BJ (cell line): ENCODE measurements at regions not wholly inside any gene's neighbourhood (a gene's known extent, or its start where the extent isn't known, plus 50 kb on each side); places are given as distances from the start of the nearest gene placed in this dataset.

Source experiments
- CTCF ChIA-PET: fragments of 350-600 bp; formaldehyde crosslinking; extraction: SDS; loops from one replicate; lab custom pipeline; 2021; ENCODE audit warnings: antibody characterized with exemption, inconsistent platforms; lab: Yijun Ruan, JAX
- POLR2A ChIA-PET: fragments of 300-600 bp; sonication (Branson Sonifier 250); formaldehyde crosslinking; extraction: SDS; loops from one replicate; lab custom pipeline; 2021; ENCODE audit warnings: antibody characterized with exemption; lab: Charles Lee
- DNase-seq: peaks from one replicate; pipeline ENCODE4 v3.0.0-alpha.2; 2011; ENCODE audit warnings: low read depth
- H3K27me3 ChIP-seq: 2 replicates; pipeline ENCODE4 v1.6.0; 2011; ENCODE audit warnings: low read length; ENCODE audit not compliant: control insufficient read depth, insufficient read depth
- H3K36me3 ChIP-seq: 2 replicates; pipeline ENCODE4 v1.5.1; 2011; ENCODE audit warnings: low read length; ENCODE audit not compliant: control insufficient read depth, insufficient read depth
- H3K4me3 ChIP-seq: 2 replicates; pipeline ENCODE4 v1.5.1; 2011; ENCODE audit warnings: low read depth, mild to moderate bottlenecking, control low read depth, low read length
- TF ChIP-seq, protein P1 (sequence below): IDR thresholded peaks from 2 replicates; pipeline ENCODE4 v1.5.1; 2011; ENCODE audit warnings: low read depth, mild to moderate bottlenecking, control low read depth, inconsistent platforms, low read length, moderate library complexity; ENCODE audit not compliant: insufficient read depth

DNA sequence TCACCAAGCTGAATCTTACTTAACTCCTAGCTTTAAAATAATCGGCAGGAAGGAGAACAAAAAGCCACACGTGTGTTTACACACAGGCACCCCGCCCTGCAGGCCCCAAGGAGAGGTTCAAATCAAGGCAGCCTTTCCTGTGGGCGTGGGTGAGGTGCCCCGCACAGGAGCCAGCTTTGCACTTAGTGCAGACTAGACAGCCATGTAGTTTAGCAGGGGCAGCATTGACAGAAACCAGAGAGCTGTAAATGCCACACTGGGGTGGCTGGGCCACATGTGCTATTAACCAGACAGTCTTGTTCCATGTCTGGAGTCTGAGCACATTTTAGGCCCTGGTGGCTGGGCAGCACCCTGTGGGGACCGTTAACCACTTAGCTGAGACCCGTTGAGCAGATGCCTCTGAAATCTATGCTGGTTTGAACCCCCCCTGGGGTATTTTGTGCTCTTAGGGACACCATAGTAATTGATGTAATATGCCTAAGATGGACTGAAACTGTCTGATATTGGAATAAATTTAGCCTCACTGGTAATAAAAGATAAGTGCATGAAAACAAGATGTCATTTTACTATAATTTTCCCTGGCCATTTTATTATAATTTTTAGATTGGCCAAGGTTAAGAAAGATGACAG, 106.4 kb upstream of the KCNG1 start:
- H3K4me3 ChIP-seq: no peak overlapping the region
- no peaks in the 10 kb centered on the region; the same call in 1 of the 2 replicates for H3K27me3 ChIP-seq
- ChIA-PET CTCF (interaction anchor here (0.6 to 1.7 kb wide), 3 partner anchors 12 to 1542 kb away, joined by 3 to 5 read pairs (median 4); no protein-coding TSS in a partner anchor), POLR2A (no interaction called here)
- TF ChIP-seq, protein P1, sequence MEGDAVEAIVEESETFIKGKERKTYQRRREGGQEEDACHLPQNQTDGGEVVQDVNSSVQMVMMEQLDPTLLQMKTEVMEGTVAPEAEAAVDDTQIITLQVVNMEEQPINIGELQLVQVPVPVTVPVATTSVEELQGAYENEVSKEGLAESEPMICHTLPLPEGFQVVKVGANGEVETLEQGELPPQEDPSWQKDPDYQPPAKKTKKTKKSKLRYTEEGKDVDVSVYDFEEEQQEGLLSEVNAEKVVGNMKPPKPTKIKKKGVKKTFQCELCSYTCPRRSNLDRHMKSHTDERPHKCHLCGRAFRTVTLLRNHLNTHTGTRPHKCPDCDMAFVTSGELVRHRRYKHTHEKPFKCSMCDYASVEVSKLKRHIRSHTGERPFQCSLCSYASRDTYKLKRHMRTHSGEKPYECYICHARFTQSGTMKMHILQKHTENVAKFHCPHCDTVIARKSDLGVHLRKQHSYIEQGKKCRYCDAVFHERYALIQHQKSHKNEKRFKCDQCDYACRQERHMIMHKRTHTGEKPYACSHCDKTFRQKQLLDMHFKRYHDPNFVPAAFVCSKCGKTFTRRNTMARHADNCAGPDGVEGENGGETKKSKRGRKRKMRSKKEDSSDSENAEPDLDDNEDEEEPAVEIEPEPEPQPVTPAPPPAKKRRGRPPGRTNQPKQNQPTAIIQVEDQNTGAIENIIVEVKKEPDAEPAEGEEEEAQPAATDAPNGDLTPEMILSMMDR: no peak
- H3K36me3 ChIP-seq: no peaks in the 10 kb centered on the region
- DNase-seq: no peak

GRCh38 chr20:51128198-51128597, 105.3 kb upstream of the KCNG1 start:
- H3K27me3 ChIP-seq: no peaks in the 10 kb centered on the region; the same call in 1 of the 2 replicates
- no peak overlapping the region for H3K4me3 ChIP-seq
- DNase-seq: peak; percentile 29
- TF ChIP-seq, protein P1: no peak
- no peaks in the 10 kb centered on the region for H3K36me3 ChIP-seq
- ChIA-PET POLR2A (no interaction called here), CTCF (interaction anchor here (0.6 to 1.8 kb wide), 5 partner anchors 13 to 135 kb away, joined by 3 to 5 read pairs (median 4); no protein-coding TSS in a partner anchor)

DNA sequence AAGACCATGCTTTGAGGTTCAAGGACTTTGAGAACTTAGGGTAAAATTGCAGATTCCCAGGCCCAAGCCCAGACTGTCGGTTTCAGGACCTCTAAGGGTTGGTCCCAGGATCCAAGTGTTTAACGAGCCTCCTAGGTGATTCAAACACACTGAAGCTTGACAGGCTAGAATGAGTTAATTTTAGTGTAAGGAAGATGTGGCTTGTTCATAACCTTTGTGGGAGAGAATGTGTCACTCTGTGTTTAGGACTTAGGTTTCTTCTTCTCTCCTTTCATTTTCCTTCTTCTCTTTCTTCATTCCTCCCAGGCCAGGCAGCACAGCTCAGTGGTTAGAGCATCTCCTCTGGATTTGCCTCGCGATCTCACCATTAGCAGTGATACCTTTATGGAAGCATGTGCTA, 104.8 kb upstream of the KCNG1 start:
- ChIA-PET POLR2A (no interaction called here), CTCF (interaction anchor here (0.7 to 1.8 kb wide), 3 partner anchors 9 to 112 kb away, joined by 3 to 5 read pairs (median 4); no protein-coding TSS in a partner anchor)
- Histone ChIP-seq H3K36me3 (no peaks in the 10 kb centered on the region), H3K27me3 (no peaks in the 10 kb centered on the region; the same call in 1 of the 2 replicates), H3K4me3 (no peak overlapping the region)
- no peak for DNase-seq
- TF ChIP-seq, protein P1: no peak

DNA sequence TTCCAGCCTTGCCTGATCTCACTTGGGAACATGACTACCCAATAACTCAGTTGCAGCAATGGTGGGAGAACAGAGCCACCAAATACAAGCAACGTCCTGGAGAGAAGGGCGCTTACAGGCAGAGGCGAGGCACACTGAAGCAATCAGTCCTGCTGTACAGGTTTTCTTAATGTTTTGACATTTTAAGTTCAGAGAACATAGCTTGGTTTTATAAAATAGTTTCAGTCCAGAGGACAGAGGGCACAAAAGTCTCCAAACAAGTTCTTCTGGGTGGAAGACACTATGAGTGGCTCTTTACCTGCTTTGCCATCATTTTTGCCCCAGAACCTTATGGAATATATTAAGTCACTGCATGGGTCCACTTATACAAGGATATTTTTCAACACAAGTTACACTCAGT, 103.4 kb upstream of the KCNG1 start:
- Histone ChIP-seq H3K4me3 (no peak overlapping the region), H3K36me3 (no peaks in the 10 kb centered on the region), H3K27me3 (no peaks in the 10 kb centered on the region)
- CTCF ChIA-PET: interaction anchor here (1.6 kb wide), 1 partner anchor 10 kb away, joined by 4 read pairs; no protein-coding TSS in a partner anchor
- POLR2A ChIA-PET: no interaction called here
- no peak for DNase-seq
- TF ChIP-seq, protein P1: no peak

- Histone ChIP-seq H3K27me3 (no peaks in the 10 kb centered on the region), H3K36me3 (no peaks in the 10 kb centered on the region), H3K4me3 (no peak overlapping the region)
- no peak for DNase-seq
- TF ChIP-seq, protein P1: no peak
- ChIA-PET POLR2A (no interaction called here), CTCF (no interaction called here)
Measured at GRCh38 chr20:51125780-51126179, 102.9 kb upstream of the KCNG1 start.
